Thyroid gland (tissue), 4 donors: ENCODE measurements at regions not wholly inside any gene's neighbourhood (a gene's known extent, or its start where the extent isn't known, plus 50 kb on each side); places are given as distances from the start of the nearest gene placed in this dataset.

Source experiments
- CTCF ChIP-seq, 6 experiments: fragments of 200-600 bp in 3 of 6; fragments of 450-650 bp in 3 of 6; sonication (generic) in 3 of 6; IDR thresholded peaks; one replicate each; pipeline ENCODE4 v1.5.1; 2016 to 2019; ENCODE audit warnings: antibody characterized with exemption in 6 of 6, mild to moderate bottlenecking in 2 of 6, inconsistent platforms in 1 of 6, moderate library complexity in 1 of 6
- POLR2A ChIP-seq, 2 donors: fragments of 450-650 bp; IDR thresholded peaks; one replicate each; pipeline ENCODE4 v1.6.1; 2017; ENCODE audit warnings: antibody characterized with exemption in 2 of 2, mild to moderate bottlenecking in 2 of 2, moderate library complexity in 1 of 2

DNA sequence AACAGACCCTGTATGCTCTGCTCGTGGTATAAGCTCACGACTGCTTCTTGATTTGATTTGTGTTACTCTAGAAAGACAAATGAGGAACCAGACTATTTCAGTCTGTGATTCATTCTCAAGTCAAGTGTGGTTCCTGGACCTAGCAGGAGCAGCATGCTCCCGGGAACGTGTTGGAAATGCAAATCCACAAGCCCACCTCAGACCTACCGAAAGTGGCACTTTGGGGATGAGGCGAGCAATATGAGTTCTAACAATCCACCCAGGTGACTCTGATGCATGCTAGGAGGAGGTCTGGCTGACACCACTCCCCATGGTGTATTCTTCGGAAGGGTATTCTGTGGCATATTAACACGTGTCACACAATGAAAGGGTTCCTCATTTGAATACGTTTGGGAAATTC, 59.5 kb upstream of the TMX1 start:
- TF ChIP-seq POLR2A (IDR thresholded peaks at IDR 0.05), result no peak
- no peak for TF ChIP-seq CTCF (IDR thresholded peaks at IDR 0.05)
